GM12878 (cell line): ENCODE measurements at regions not wholly inside any gene's neighbourhood (a gene's known extent, or its start where the extent isn't known, plus 50 kb on each side); places are given as distances from the start of the nearest gene placed in this dataset.
A peak's percentile ranks its signal among the peaks of the same experiment; 100 is the strongest.

Experiments used
- ATAC-seq: fragments of 200-7000 bp; cut with Tn5 transposase; 3 replicates; pipeline ENCODE4 v1.9.1; 2020; ENCODE audit warnings: mild to moderate bottlenecking, moderate library complexity
- BruUV-seq: library from RNA; stranded (reverse); fragments of 400-500 nt; replicated peaks from 2 replicates; lab custom pipeline; 2021; lab: Mats Ljungman, UMichigan
- CTCF ChIA-PET: fragments of 300-600 bp; sonication (Branson Sonifier 250); formaldehyde crosslinking; extraction: SDS; loops from one replicate; lab custom pipeline; 2021; ENCODE audit warnings: inconsistent platforms; lab: Yijun Ruan, JAX
- POLR2A ChIA-PET: fragments of 350-600 bp; formaldehyde crosslinking; extraction: SDS; loops from one replicate; lab custom pipeline; 2021; ENCODE audit warnings: inconsistent platforms; lab: Charles Lee
- RAD21 ChIA-PET: fragments of 300-600 bp; sonication (Branson Sonifier 250); formaldehyde crosslinking; loops from one replicate; lab custom pipeline; 2023; ENCODE audit warnings: antibody characterized with exemption; ENCODE audit not compliant: unreplicated experiment; lab: Charles Lee
- SMC1A ChIA-PET: fragments of 300-600 bp; sonication (Branson Sonifier 250); formaldehyde crosslinking; loops from one replicate; lab custom pipeline; 2023; ENCODE audit not compliant: unreplicated experiment, uncharacterized antibody; lab: Charles Lee
- DNase-seq: peaks from one replicate; pipeline ENCODE4 v3.0.0-alpha.2; 2011; ENCODE audit warnings: low read depth, low spot score
- FAIRE-seq: peaks from 3 replicates; lab custom pipeline; 2011; peaks lifted over from hg19 to GRCh38; lab: Jason Lieb, UNC
- H2AFZ ChIP-seq: 2 replicates; pipeline ENCODE4 v1.6.0; 2011; ENCODE audit warnings: low read depth, low read length, control low read depth; ENCODE audit not compliant: control insufficient read depth
- H3K27ac ChIP-seq: 2 replicates; pipeline ENCODE4 v1.5.1; 2011; ENCODE audit warnings: control low read depth; ENCODE audit not compliant: control insufficient read depth, insufficient read depth
- H3K27me3 ChIP-seq, 2 experiments: replicated peaks in 1 of 2; 2 replicates each; pipeline versions ENCODE4 v1.6.0 to v1.6.1; 2011; ENCODE audit warnings: low read length in 1 of 2; ENCODE audit not compliant: control insufficient read depth in 2 of 2, insufficient read depth in 2 of 2
- H3K36me3 ChIP-seq, 2 experiments: 2 replicates each; pipeline ENCODE4 v1.5.1; 2011; ENCODE audit warnings: low read length in 1 of 2; ENCODE audit not compliant: control insufficient read depth in 2 of 2, insufficient read depth in 2 of 2
- H3K4me1 ChIP-seq: 2 replicates; pipeline ENCODE4 v1.6.1; 2011; ENCODE audit warnings: mild to moderate bottlenecking, low read length, moderate library complexity, mixed read lengths; ENCODE audit not compliant: control insufficient read depth, insufficient read depth
- H3K4me2 ChIP-seq: 2 replicates; pipeline ENCODE4 v1.6.0; 2011; ENCODE audit warnings: control low read depth; ENCODE audit not compliant: control insufficient read depth, insufficient read depth
- H3K4me3 ChIP-seq: fragments of 200-600 bp; sonication (generic); 2 replicates; pipeline ENCODE4 v1.5.1; 2016
- H3K79me2 ChIP-seq: 2 replicates; pipeline ENCODE4 v1.6.0; 2011; ENCODE audit warnings: low read length; ENCODE audit not compliant: control insufficient read depth, insufficient read depth
- H3K9ac ChIP-seq: 2 replicates; pipeline ENCODE4 v1.8.0; 2011; ENCODE audit warnings: low read length, control low read depth, mixed read lengths; ENCODE audit not compliant: control insufficient read depth, insufficient read depth
- H3K9me3 ChIP-seq: replicated peaks from 3 replicates; pipeline ENCODE4 v1.5.1; 2011; ENCODE audit warnings: mild to moderate bottlenecking, low read length; ENCODE audit not compliant: control insufficient read depth, insufficient read depth
- H4K20me1 ChIP-seq: 2 replicates; pipeline ENCODE4 v1.6.0; 2011; ENCODE audit not compliant: control insufficient read depth, insufficient read depth
- BMI1 ChIP-seq: fragments of 450-650 bp; IDR thresholded peaks from 2 replicates; pipeline ENCODE4 v1.6.1; 2016; ENCODE audit warnings: mild to moderate bottlenecking, moderate library complexity, borderline replicate concordance
- EGR1 ChIP-seq, 2 experiments: IDR thresholded peaks; 1 replicate in 1 of 2; 2 replicates in 1 of 2; pipeline ENCODE4 v1.6.1; 2011 to 2012; ENCODE audit warnings: low read depth in 2 of 2, low read length in 2 of 2, borderline replicate concordance in 1 of 2, mild to moderate bottlenecking in 1 of 2, moderate library complexity in 1 of 2
- WGBS: methylation state at CpG from one replicate; pipeline ENCODE4 v1.1.6; 2016; ENCODE audit warnings: low lambda C conversion rate; ENCODE audit not compliant: insufficient replicate concordance, insufficient coverage; ENCODE audit errors: missing lambda C conversion rate; 5-methylcytosine and 5-hydroxymethylcytosine counted together
- in situ Hi-C: fragments of 300-500 bp; cut with MboI; formaldehyde crosslinking; loops from 9 replicates; pipeline ENCODE4 v1.14.3; 2018; ENCODE audit warnings: mixed read lengths
- intact Hi-C: fragments of 100-400 bp; cut with micrococcal nuclease; formaldehyde crosslinking; loops from one replicate; pipeline ENCODE4 v1.14.2; 2022; ENCODE audit not compliant: unreplicated experiment
- TF ChIP-seq, protein P1 (sequence below): fragments of 450-650 bp; formaldehyde crosslinking; IDR thresholded peaks from 2 replicates; pipeline ENCODE4 v1.4.0; 2022; ENCODE audit warnings: mild to moderate bottlenecking, moderate library complexity

DNA sequence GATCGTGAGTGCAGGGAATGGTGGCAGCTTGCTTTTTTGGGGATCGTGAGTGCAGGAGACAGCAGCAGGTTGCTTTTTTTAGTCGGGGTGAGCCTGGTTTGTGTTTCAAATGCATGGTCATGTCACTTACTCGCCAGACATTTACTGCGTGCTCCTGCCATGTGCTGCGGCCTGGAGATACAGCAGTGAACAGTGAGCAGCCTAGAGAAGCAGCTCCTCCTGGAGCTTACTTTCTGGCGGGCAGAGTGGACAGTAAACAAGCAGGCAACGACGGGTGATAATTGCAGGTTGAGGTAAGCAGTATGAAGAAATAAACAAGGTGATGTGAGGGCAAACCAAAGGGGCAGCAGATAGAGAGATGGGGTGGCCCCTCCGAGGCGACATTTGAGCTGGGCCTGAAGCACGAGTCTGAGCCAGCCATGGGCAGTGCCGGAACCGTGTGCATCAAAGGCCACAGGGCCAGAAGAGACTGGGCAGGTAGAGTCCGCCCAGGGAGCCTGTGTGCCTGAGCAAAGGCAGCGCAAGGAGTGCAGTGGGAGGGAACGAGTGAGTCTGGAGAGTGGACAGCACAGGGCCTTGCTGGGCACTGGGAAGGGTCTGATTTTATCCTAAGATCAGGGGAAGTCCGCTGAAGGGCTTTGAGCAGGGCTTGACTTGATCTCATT, 57.3 kb upstream of the RASA2 start:
- DNase-seq (no peak), ATAC-seq (no peak), FAIRE-seq (no peak)
- TF ChIP-seq EGR1 (IDR thresholded peaks at IDR 0.05; ENCODE audit: borderline replicate concordance in 1 of 2, low read depth in 2 of 2, low read length in 2 of 2) (no peak), BMI1 (no peak)
- TF ChIP-seq, protein P1, sequence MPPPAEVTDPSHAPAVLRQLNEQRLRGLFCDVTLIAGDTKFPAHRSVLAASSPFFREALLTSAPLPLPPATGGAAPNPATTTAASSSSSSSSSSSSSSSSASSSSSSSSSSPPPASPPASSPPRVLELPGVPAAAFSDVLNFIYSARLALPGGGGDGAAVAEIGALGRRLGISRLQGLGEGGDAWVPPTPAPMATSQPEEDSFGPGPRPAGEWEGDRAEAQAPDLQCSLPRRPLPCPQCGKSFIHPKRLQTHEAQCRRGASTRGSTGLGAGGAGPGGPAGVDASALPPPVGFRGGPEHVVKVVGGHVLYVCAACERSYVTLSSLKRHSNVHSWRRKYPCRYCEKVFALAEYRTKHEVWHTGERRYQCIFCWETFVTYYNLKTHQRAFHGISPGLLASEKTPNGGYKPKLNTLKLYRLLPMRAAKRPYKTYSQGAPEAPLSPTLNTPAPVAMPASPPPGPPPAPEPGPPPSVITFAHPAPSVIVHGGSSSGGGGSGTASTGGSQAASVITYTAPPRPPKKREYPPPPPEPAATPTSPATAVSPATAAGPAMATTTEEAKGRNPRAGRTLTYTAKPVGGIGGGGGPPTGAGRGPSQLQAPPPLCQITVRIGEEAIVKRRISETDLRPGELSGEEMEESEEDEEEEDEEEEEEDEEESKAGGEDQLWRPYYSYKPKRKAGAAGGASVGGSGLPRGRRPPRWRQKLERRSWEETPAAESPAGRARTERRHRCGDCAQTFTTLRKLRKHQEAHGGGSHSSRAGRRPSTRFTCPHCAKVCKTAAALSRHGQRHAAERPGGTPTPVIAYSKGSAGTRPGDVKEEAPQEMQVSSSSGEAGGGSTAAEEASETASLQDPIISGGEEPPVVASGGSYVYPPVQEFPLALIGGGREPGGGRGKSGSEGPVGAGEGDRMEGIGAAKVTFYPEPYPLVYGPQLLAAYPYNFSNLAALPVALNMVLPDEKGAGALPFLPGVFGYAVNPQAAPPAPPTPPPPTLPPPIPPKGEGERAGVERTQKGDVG (CRISPR knock-in tag): no peak
- no peak overlapping the region for H2AFZ ChIP-seq
- RAD21 ChIA-PET: no interaction called here
- in situ Hi-C loops (no loop called here), intact Hi-C loops (no loop called here)
- CTCF ChIA-PET: no interaction called here
- POLR2A ChIA-PET: no interaction called here
- SMC1A ChIA-PET: interaction anchor here (0.6 to 4.9 kb wide), 3 partner anchors 11 to 17 kb away, joined by 3 to 26 read pairs (median 4); no protein-coding TSS in a partner anchor
- H3K4me1 ChIP-seq: peaks cover 11% of the 10 kb centered on the region
- H3K4me2 ChIP-seq: no peak overlapping the region
- no peaks in the 10 kb centered on the region for H3K9me3 ChIP-seq
- no peak overlapping the region for H3K4me3 ChIP-seq
- no peaks in the 10 kb centered on the region for H3K27me3 ChIP-seq
- H3K9ac ChIP-seq: no peak overlapping the region
- no peaks in the 10 kb centered on the region for H4K20me1 ChIP-seq
- 96% methylated on average over 18 of the region's 18 CpGs for WGBS
- peaks cover 26 to 48% of the 10 kb centered on the region in 2 experiments for H3K36me3 ChIP-seq
- BruUV-seq: TSS peak; percentile 48
- no peak overlapping the region for H3K27ac ChIP-seq
- peaks cover 66% of the 10 kb centered on the region for H3K79me2 ChIP-seq
